ENCODE measurements at regions not wholly inside any gene's neighbourhood (a gene's known extent, or its start where the extent isn't known, plus 50 kb on each side); places are given as distances from the start of the nearest gene placed in this dataset.

DNA sequence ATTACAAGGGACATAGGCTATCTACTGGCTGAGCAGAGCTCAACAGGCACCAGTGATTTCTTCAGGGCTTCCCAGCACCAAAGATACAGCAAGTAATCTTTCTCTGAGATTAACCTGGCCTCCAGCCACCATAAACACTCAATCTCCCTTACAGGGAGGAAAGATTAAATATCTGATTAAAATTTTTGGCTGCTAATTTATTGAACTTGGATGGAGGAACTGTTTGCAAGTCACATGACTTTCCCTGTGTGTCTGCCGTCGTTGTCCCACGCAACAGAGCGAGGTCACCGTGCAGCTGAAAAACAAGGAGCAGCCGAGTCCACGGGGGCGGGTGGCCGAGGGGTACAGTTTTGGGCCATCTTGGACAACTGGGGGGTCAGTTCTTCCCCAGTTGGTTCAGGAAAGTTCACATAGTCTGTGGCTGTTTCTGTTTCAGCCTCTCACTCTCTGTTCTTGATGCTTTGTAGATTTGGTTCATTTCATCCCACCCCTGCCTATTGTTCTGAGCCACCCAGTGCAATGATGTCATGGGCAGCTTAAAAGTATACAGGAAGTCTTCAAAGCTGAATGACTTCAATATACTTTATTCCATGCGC, 186.8 kb upstream of the CTAGE1 start:
- DNase-seq (ENCODE audit: low read depth), result no peak
- POLR2A ChIA-PET, result no interaction called here
- CTCF ChIA-PET, result interaction anchor here (1.3 kb wide), 1 partner anchor 18 kb away, joined by 3 read pairs; no protein-coding TSS in a partner anchor
- TF ChIP-seq, protein P1, sequence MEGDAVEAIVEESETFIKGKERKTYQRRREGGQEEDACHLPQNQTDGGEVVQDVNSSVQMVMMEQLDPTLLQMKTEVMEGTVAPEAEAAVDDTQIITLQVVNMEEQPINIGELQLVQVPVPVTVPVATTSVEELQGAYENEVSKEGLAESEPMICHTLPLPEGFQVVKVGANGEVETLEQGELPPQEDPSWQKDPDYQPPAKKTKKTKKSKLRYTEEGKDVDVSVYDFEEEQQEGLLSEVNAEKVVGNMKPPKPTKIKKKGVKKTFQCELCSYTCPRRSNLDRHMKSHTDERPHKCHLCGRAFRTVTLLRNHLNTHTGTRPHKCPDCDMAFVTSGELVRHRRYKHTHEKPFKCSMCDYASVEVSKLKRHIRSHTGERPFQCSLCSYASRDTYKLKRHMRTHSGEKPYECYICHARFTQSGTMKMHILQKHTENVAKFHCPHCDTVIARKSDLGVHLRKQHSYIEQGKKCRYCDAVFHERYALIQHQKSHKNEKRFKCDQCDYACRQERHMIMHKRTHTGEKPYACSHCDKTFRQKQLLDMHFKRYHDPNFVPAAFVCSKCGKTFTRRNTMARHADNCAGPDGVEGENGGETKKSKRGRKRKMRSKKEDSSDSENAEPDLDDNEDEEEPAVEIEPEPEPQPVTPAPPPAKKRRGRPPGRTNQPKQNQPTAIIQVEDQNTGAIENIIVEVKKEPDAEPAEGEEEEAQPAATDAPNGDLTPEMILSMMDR (IDR thresholded peaks at IDR 0.05; ENCODE audit: insufficient read depth, low read depth, low read length), result no peak
- H3K27me3 ChIP-seq (ENCODE audit: control insufficient read depth, insufficient read depth, low read length), result no peaks in the 10 kb centered on the region; the same call in none of the 2 replicates
- no peaks in the 10 kb centered on the region for H3K36me3 ChIP-seq (ENCODE audit: control insufficient read depth, insufficient read depth, low read length)
- H3K4me3 ChIP-seq (ENCODE audit: low read depth, low read length), result no peak overlapping the region

DNA sequence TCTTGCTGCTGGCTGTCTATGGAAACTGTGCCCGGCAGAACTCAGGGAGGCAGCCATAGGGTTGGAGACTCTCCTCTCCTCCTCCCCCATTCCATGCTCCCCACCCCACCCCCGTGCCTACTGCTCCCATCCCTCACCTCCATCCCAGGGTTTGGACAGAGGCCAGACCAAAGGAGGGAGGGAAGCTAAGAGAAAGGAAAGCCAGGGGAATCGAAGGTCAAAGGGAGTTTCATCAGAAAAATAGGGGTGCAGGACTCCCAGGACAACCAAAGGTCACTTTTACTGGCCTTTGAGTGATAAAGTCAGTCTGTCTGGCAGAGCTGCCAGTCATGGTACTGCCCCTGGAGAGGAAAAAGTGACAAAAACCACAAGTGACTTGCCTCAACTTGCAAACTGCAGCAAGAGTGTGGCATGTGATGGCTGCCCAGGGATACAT, 187.3 kb upstream of the CTAGE1 start:
- Histone ChIP-seq H3K4me3 (ENCODE audit: low read depth, low read length) (no peak overlapping the region), H3K27me3 (ENCODE audit: control insufficient read depth, insufficient read depth, low read length) (peaks cover 1% of the 10 kb centered on the region; the same call in 1 of the 2 replicates), H3K36me3 (ENCODE audit: control insufficient read depth, insufficient read depth, low read length) (no peaks in the 10 kb centered on the region)
- no peak for DNase-seq (ENCODE audit: low read depth)
- TF ChIP-seq, protein P1 (IDR thresholded peaks at IDR 0.05; ENCODE audit: insufficient read depth, low read depth, low read length), result no peak
- ChIA-PET CTCF (interaction anchor here (1.3 kb wide), 1 partner anchor 17 kb away, joined by 3 read pairs; no protein-coding TSS in a partner anchor), POLR2A (no interaction called here)

DNA sequence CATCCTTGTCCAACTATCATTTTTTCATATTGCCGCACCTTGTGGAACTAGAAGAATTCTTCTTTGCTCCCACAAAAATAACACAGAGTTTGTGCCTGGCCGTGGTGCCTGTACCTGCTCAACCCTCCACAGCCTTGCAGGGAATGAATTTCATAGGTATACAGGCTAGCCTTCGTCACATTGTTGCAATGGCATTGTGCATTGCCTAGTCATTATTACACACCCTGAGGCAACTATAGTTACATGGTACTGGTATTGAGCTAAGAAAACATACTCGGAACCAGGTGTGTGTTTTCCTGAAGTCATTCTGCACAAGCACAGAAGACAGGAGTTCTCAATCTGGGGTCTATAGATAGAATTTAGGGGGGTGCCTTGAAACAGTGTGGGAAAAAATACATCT, 188.0 kb upstream of the CTAGE1 start:
- CTCF ChIA-PET, result no interaction called here
- H3K27me3 ChIP-seq (ENCODE audit: control insufficient read depth, insufficient read depth, low read length), result peaks cover 1% of the 10 kb centered on the region; the same call in 1 of the 2 replicates
- DNase-seq (ENCODE audit: low read depth), result no peak
- no peaks in the 10 kb centered on the region for H3K36me3 ChIP-seq (ENCODE audit: control insufficient read depth, insufficient read depth, low read length)
- POLR2A ChIA-PET, result no interaction called here
- no peak overlapping the region for H3K4me3 ChIP-seq (ENCODE audit: low read depth, low read length)
- TF ChIP-seq, protein P1 (IDR thresholded peaks at IDR 0.05; ENCODE audit: insufficient read depth, low read depth, low read length), result no peak

DNA sequence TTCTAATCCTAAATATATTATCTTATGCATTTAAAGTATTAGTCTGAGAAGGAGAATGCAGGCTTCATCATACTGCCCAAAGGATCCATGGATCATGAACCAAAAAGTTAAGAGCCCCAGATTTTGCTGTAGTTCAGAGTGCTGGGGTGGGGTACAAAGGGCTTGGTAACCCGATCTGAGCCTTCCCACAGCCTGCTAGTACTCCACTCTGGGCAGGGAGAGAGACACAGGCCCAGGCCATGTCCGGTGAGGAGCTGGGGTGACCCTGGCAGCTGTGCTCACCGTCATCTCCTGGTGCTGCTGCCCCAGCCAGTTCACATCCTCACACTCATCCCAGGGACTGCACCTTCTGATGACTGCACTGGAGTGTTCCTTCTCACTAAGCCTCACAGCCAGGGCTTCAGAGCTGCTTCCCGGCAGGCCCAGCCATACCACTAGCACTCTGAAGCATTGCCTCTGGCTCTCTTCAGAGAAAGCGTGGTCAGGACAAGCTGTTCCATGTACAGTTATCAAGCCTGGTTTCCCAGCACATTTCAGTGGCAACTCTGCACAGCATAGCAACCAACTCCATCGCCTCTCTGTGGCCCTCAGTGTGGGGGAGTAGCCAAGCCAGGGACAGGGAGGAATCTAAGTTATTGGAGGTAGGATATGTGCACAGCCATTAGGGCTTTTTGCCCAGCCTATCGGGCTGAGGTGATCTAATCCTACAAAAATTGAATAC, 189.0 kb upstream of the CTAGE1 start:
- Histone ChIP-seq H3K4me3 (ENCODE audit: low read depth, low read length) (no peak overlapping the region), H3K36me3 (ENCODE audit: control insufficient read depth, insufficient read depth, low read length) (no peaks in the 10 kb centered on the region), H3K27me3 (ENCODE audit: control insufficient read depth, insufficient read depth, low read length) (peaks cover 3% of the 10 kb centered on the region; the same call in 1 of the 2 replicates)
- ChIA-PET POLR2A (no interaction called here), CTCF (no interaction called here)
- no peak for DNase-seq (ENCODE audit: low read depth)
- TF ChIP-seq, protein P1 (IDR thresholded peaks at IDR 0.05; ENCODE audit: insufficient read depth, low read depth, low read length), result no peak

DNA sequence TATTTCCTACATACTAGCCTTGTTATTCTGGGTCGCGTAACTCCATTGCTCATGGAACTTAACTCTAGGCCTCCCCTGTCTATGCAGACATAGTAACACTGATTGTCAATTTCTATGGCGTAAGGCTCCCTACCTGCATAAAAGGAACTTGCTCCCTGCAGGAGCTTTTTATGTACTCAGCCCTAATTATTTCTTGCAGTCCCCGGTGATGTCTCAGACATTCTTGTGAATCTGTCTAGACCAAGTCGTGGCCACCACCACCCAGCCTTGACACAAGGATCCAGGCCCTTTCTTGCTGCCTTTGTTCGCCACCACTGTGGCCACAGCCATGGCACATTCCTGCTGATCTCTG, 189.5 kb upstream of the CTAGE1 start:
- TF ChIP-seq, protein P1 (IDR thresholded peaks at IDR 0.05; ENCODE audit: insufficient read depth, low read depth, low read length), result no peak
- no peak overlapping the region for H3K4me3 ChIP-seq (ENCODE audit: low read depth, low read length)
- POLR2A ChIA-PET, result no interaction called here
- CTCF ChIA-PET, result no interaction called here
- no peak for DNase-seq (ENCODE audit: low read depth)
- H3K36me3 ChIP-seq (ENCODE audit: control insufficient read depth, insufficient read depth, low read length), result no peaks in the 10 kb centered on the region
- H3K27me3 ChIP-seq (ENCODE audit: control insufficient read depth, insufficient read depth, low read length), result peaks cover 3% of the 10 kb centered on the region
